ENCODE measurements at regions not wholly inside any gene's neighbourhood (a gene's known extent, or its start where the extent isn't known, plus 50 kb on each side); places are given as distances from the start of the nearest gene placed in this dataset.

GRCh38 chr9:135001526-135001925, 83.8 kb upstream of the FCN1 start:
- DNase-seq (no peak), ATAC-seq (no peak)
- intact Hi-C loops (cut with micrococcal nuclease): no loop called here

GRCh38 chr9:135002336-135002735, 84.6 kb upstream of the FCN1 start:
- no peak for DNase-seq
- intact Hi-C loops (cut with micrococcal nuclease): no loop called here
- ATAC-seq: no peak

GRCh38 chr9:135002802-135003201, 84.7 kb upstream of the OLFM1 start:
- ATAC-seq (no peak), DNase-seq (no peak)
- intact Hi-C loops (cut with micrococcal nuclease): no loop called here

GRCh38 chr9:135004772-135005171, 82.7 kb upstream of the OLFM1 start:
- no peak for ATAC-seq
- no peak for DNase-seq
- intact Hi-C loops (cut with micrococcal nuclease): no loop called here

- intact Hi-C loops (cut with micrococcal nuclease): no loop called here
- ATAC-seq (no peak), DNase-seq (no peak)
These were observed 80.4 kb upstream of the OLFM1 start for GRCh38 chr9:135006911-135007570.

- no peak for DNase-seq
- no peak for ATAC-seq
- intact Hi-C loops (cut with micrococcal nuclease): no loop called here
These were observed 79.9 kb upstream of the OLFM1 start for GRCh38 chr9:135007601-135008000.

- DNase-seq (no peak), ATAC-seq (no peak)
- intact Hi-C loops (cut with micrococcal nuclease): no loop called here
These were observed 79.1 kb upstream of the OLFM1 start for GRCh38 chr9:135008416-135008815.

- intact Hi-C loops (cut with micrococcal nuclease): no loop called here
- DNase-seq (no peak), ATAC-seq (no peak)
These were observed 78.4 kb upstream of the OLFM1 start for GRCh38 chr9:135009051-135009560.

GRCh38 chr9:135009794-135010585, 77.5 kb upstream of the OLFM1 start:
- ATAC-seq: no peak
- DNase-seq: no peak
- intact Hi-C loops (cut with micrococcal nuclease): no loop called here

GRCh38 chr9:135010586-135010860, 76.9 kb upstream of the OLFM1 start:
- intact Hi-C loops (cut with micrococcal nuclease): no loop called here
- DNase-seq: no peak
- no peak for ATAC-seq

- DNase-seq (no peak), ATAC-seq (no peak)
- intact Hi-C loops (cut with micrococcal nuclease): no loop called here
These were observed 76.5 kb upstream of the OLFM1 start for GRCh38 chr9:135010921-135011320.

- no peak for DNase-seq
These were observed 75.3 kb upstream of the OLFM1 start for GRCh38 chr9:135012166-135012565.

GRCh38 chr9:135014311-135015010, 73.0 kb upstream of the OLFM1 start:
- no peak for ATAC-seq
- intact Hi-C loops (cut with micrococcal nuclease): no loop called here
- DNase-seq: no peak

More at GRCh38 chr9:135012166-135012565, 75.3 kb upstream of the OLFM1 start:
- no peak for ATAC-seq
- intact Hi-C loops (cut with micrococcal nuclease): no loop called here

- no peak for ATAC-seq
- intact Hi-C loops (cut with micrococcal nuclease): no loop called here
- DNase-seq: no peak
These were observed 72.4 kb upstream of the OLFM1 start for GRCh38 chr9:135015096-135015495.

- no peak for ATAC-seq
- no peak for DNase-seq
- intact Hi-C loops (cut with micrococcal nuclease): no loop called here
These were observed 71.9 kb upstream of the OLFM1 start for GRCh38 chr9:135015565-135015964.

GRCh38 chr9:135016037-135016640, 71.3 kb upstream of the OLFM1 start:
- intact Hi-C loops (cut with micrococcal nuclease): no loop called here
- DNase-seq (no peak), ATAC-seq (no peak)

- DNase-seq: no peak
- intact Hi-C loops (cut with micrococcal nuclease): no loop called here
- ATAC-seq: no peak
These were observed 70.6 kb upstream of the OLFM1 start for GRCh38 chr9:135016876-135017275.

- intact Hi-C loops (cut with micrococcal nuclease): no loop called here
- DNase-seq (no peak), ATAC-seq (no peak)
These were observed 69.6 kb upstream of the OLFM1 start for GRCh38 chr9:135017899-135018298.

GRCh38 chr9:135018306-135018915, 69.1 kb upstream of the OLFM1 start:
- ATAC-seq (no peak), DNase-seq (no peak)
- intact Hi-C loops (cut with micrococcal nuclease): no loop called here

- intact Hi-C loops (cut with micrococcal nuclease): no loop called here
- ATAC-seq: no peak
- no peak for DNase-seq
These were observed 68.2 kb upstream of the OLFM1 start for GRCh38 chr9:135019224-135019623.
